H1 (cell line): ENCODE measurements at regions not wholly inside any gene's neighbourhood (a gene's known extent, or its start where the extent isn't known, plus 50 kb on each side); places are given as distances from the start of the nearest gene placed in this dataset.

ENCODE experiments used
- CTCF ChIA-PET: fragments of 300-600 bp; sonication (Branson Sonifier 250); formaldehyde crosslinking; loops from one replicate; lab custom pipeline; 2021; ENCODE audit not compliant: partially characterized antibody; lab: Charles Lee
- POLR2A ChIA-PET: fragments of 300-600 bp; sonication (Branson Sonifier 250); formaldehyde crosslinking; loops from one replicate; lab custom pipeline; 2021; ENCODE audit warnings: inconsistent platforms; ENCODE audit not compliant: partially characterized antibody; lab: Charles Lee
- DNase-seq, 2 experiments: peaks; one replicate each; pipeline versions ENCODE4 v3.0.0 to v3.0.0-alpha.2; 2010 to 2022; ENCODE audit warnings: low spot score in 2 of 2, low read depth in 1 of 2, mixed read lengths in 1 of 2
- FAIRE-seq: peaks from 2 replicates; lab custom pipeline; 2011; peaks lifted over from hg19 to GRCh38; lab: Jason Lieb, UNC
- H2AFZ ChIP-seq: 2 replicates; pipeline ENCODE4 v1.8.1; 2012; ENCODE audit warnings: low read length, inconsistent platforms
- H2AK5ac ChIP-seq: 2 replicates; pipeline ENCODE4 v1.6.1; 2013; ENCODE audit warnings: low read depth, low read length
- H2BK120ac ChIP-seq: replicated peaks from 2 replicates; pipeline ENCODE3; 2013; ENCODE audit warnings: low read depth, low read length, inconsistent platforms
- H2BK12ac ChIP-seq: 2 replicates; pipeline ENCODE4 v1.6.1; 2013; ENCODE audit warnings: low read depth, low read length
- H2BK15ac ChIP-seq: 2 replicates; pipeline ENCODE4 v1.6.1; 2013; ENCODE audit warnings: low read length
- H2BK20ac ChIP-seq: 2 replicates; pipeline ENCODE4 v1.6.1; 2013; ENCODE audit warnings: low read length
- H2BK5ac ChIP-seq: 2 replicates; pipeline ENCODE4 v1.6.1; 2013; ENCODE audit warnings: low read depth, low read length
- H3K14ac ChIP-seq: 2 replicates; pipeline ENCODE4 v1.6.1; 2013; ENCODE audit warnings: inconsistent platforms; ENCODE audit not compliant: insufficient read length
- H3K18ac ChIP-seq: 2 replicates; pipeline ENCODE4 v1.6.1; 2013; ENCODE audit warnings: low read length; ENCODE audit errors: extremely low read depth
- H3K23ac ChIP-seq: 2 replicates; pipeline ENCODE4 v1.6.1; 2013; ENCODE audit warnings: inconsistent platforms; ENCODE audit not compliant: insufficient read length
- H3K23me2 ChIP-seq: 2 replicates; pipeline ENCODE4 v1.6.1; 2013; ENCODE audit warnings: low read depth, low read length
- H3K27ac ChIP-seq: 2 replicates; pipeline ENCODE4 v1.6.1; 2011; ENCODE audit warnings: low read depth, low read length, inconsistent platforms
- H3K27me3 ChIP-seq, 4 experiments: replicated peaks in 1 of 4; 1 replicate in 1 of 4; 2 replicates in 3 of 4; pipeline versions ENCODE4 v1.6.1 to v1.8.1; 2011 to 2013; ENCODE audit warnings: low read length in 3 of 4, mild to moderate bottlenecking in 3 of 4, inconsistent platforms in 2 of 4, mixed read lengths in 2 of 4, moderate library complexity in 1 of 4; ENCODE audit not compliant: control insufficient read depth in 3 of 4, insufficient read depth in 3 of 4; ENCODE audit errors: extremely low read depth in 1 of 4
- H3K36me3 ChIP-seq, 4 experiments: 2 replicates each; pipeline versions ENCODE4 v1.6.1 to v1.8.1; 2011 to 2013; ENCODE audit warnings: mild to moderate bottlenecking in 4 of 4, low read length in 3 of 4, moderate library complexity in 2 of 4, control low read depth in 1 of 4, inconsistent platforms in 1 of 4; ENCODE audit not compliant: insufficient read depth in 4 of 4, control insufficient read depth in 2 of 4
- H3K4ac ChIP-seq: replicated peaks from 2 replicates; pipeline ENCODE3; 2013; ENCODE audit warnings: low read length, low read depth, mixed read lengths, inconsistent platforms; ENCODE audit not compliant: insufficient read length
- H3K4me1 ChIP-seq, 4 experiments: replicated peaks in 1 of 4; 1 replicate in 1 of 4; 2 replicates in 3 of 4; pipeline versions ENCODE4 v1.6.1 to v1.8.1; 2011 to 2013; ENCODE audit warnings: low read length in 3 of 4, inconsistent platforms in 2 of 4, mixed read lengths in 1 of 4; ENCODE audit not compliant: insufficient read depth in 4 of 4, control insufficient read depth in 3 of 4
- H3K4me2 ChIP-seq, 2 experiments: 2 replicates each; pipeline versions ENCODE4 v1.6.1 to v1.8.1; 2011 to 2013; ENCODE audit warnings: low read depth in 2 of 2, low read length in 2 of 2, control low read depth in 1 of 2, inconsistent platforms in 1 of 2, mild to moderate bottlenecking in 1 of 2; ENCODE audit not compliant: insufficient read depth in 1 of 2
- H3K4me3 ChIP-seq, 4 experiments: fragments of 200-600, 300-600 bp in 1 of 4; sonication (generic), shearing (Covaris generic), sonication (Bioruptor Twin) in 1 of 4; 2 replicates each; pipeline versions ENCODE4 v1.5.1 to v1.8.1; 2011 to 2016; ENCODE audit warnings: low read length in 4 of 4, low read depth in 3 of 4, control low read depth in 2 of 4, inconsistent platforms in 2 of 4, mild to moderate bottlenecking in 2 of 4, mixed read lengths in 1 of 4, moderate library complexity in 1 of 4; ENCODE audit not compliant: insufficient read depth in 2 of 4; ENCODE audit errors: extremely low read depth in 1 of 4
- H3K56ac ChIP-seq: replicated peaks from 2 replicates; pipeline ENCODE3; 2013; ENCODE audit warnings: low read depth, mild to moderate bottlenecking, mixed read lengths, low read length, inconsistent platforms; ENCODE audit not compliant: insufficient read length
- H3K79me1 ChIP-seq: 2 replicates; pipeline ENCODE4 v1.6.1; 2013; ENCODE audit warnings: low read depth, low read length, control low read depth
- H3K79me2 ChIP-seq, 2 experiments: 2 replicates each; pipeline versions ENCODE4 v1.6.1 to v1.8.1; 2012 to 2013; ENCODE audit warnings: low read length in 2 of 2, mild to moderate bottlenecking in 2 of 2, inconsistent platforms in 1 of 2; ENCODE audit not compliant: insufficient read depth in 2 of 2, control insufficient read depth in 1 of 2
- H3K9ac ChIP-seq, 4 experiments: replicated peaks in 1 of 4; 1 replicate in 1 of 4; 2 replicates in 3 of 4; pipeline versions ENCODE4 v1.6.1 to v1.8.1; 2011 to 2013; ENCODE audit warnings: low read depth in 3 of 4, low read length in 3 of 4, control low read depth in 2 of 4, mild to moderate bottlenecking in 2 of 4, moderate library complexity in 2 of 4, inconsistent platforms in 1 of 4; ENCODE audit errors: extremely low read depth in 1 of 4
- H3K9me3 ChIP-seq, 2 experiments: 2 replicates each; pipeline versions ENCODE4 v1.6.1 to v1.8.1; 2012 to 2013; ENCODE audit warnings: mild to moderate bottlenecking in 2 of 2, moderate library complexity in 2 of 2, control low read depth in 1 of 2, inconsistent platforms in 1 of 2, low read depth in 1 of 2, low read length in 1 of 2, mixed read lengths in 1 of 2; ENCODE audit not compliant: insufficient read depth in 2 of 2
- H4K20me1 ChIP-seq, 2 experiments: replicated peaks in 1 of 2; 2 replicates each; pipeline versions ENCODE3 to v1.8.1; 2011 to 2013; ENCODE audit warnings: inconsistent platforms in 2 of 2, low read length in 2 of 2, mild to moderate bottlenecking in 1 of 2; ENCODE audit not compliant: insufficient read depth in 2 of 2, control insufficient read depth in 1 of 2
- H4K5ac ChIP-seq: 2 replicates; pipeline ENCODE4 v1.6.1; 2013; ENCODE audit warnings: low read length, low read depth, mixed read lengths, inconsistent platforms; ENCODE audit not compliant: insufficient read length
- H4K8ac ChIP-seq: 2 replicates; pipeline ENCODE4 v1.8.0; 2013; ENCODE audit warnings: mild to moderate bottlenecking, moderate library complexity, low read length, inconsistent platforms; ENCODE audit not compliant: insufficient read depth; ENCODE audit errors: extremely low read depth
- H4K91ac ChIP-seq: replicated peaks from 2 replicates; pipeline ENCODE3; 2013; ENCODE audit warnings: low read length, mixed read lengths, inconsistent platforms; ENCODE audit not compliant: insufficient read length
- BACH1 ChIP-seq: IDR thresholded peaks from 2 replicates; pipeline ENCODE4 v1.6.1; 2012; ENCODE audit warnings: low read length, improper control_type of control experiment
- EP300 ChIP-seq, 2 experiments: IDR thresholded peaks; 1 replicate in 1 of 2; 2 replicates in 1 of 2; pipeline ENCODE4 v1.6.1; 2011 to 2012; ENCODE audit warnings: low read depth in 2 of 2, low read length in 2 of 2, mild to moderate bottlenecking in 2 of 2, borderline replicate concordance in 1 of 2, inconsistent platforms in 1 of 2, moderate library complexity in 1 of 2
- WGBS, 2 experiments: shearing (Covaris generic) in 1 of 2; methylation state at CpG; one replicate each; pipeline versions ENCODE4 v1.1.6 to v1.1.7; 2013 to 2015; ENCODE audit warnings: low lambda C conversion rate in 2 of 2, mixed read lengths in 2 of 2, inconsistent platforms in 1 of 2, low coverage in 1 of 2, missing lambda C conversion rate in 1 of 2; ENCODE audit not compliant: insufficient replicate concordance in 2 of 2, insufficient coverage in 1 of 2, insufficient read length in 1 of 2; ENCODE audit errors: extremely low coverage in 1 of 2, missing lambda C conversion rate in 1 of 2; 5-methylcytosine and 5-hydroxymethylcytosine counted together

- Histone ChIP-seq H4K91ac (no peak overlapping the region), H3K36me3 (no peaks in the 10 kb centered on the region), H3K18ac (no peak overlapping the region), H4K8ac (no peak overlapping the region), H2BK120ac (no peak overlapping the region), H4K5ac (no peak overlapping the region), H2AK5ac (no peak overlapping the region), H3K4me1 (peaks cover 0 to 2% (median 0%) of the 10 kb centered on the region in 4 experiments; a peak in 3 of 7 replicates), H3K4ac (no peak overlapping the region), H3K79me1 (no peaks in the 10 kb centered on the region), H3K56ac (no peak overlapping the region), H3K27ac (no peak overlapping the region), H3K23me2 (no peaks in the 10 kb centered on the region), H3K4me3 (no peak overlapping the region), H3K4me2 (no peak overlapping the region), H2BK20ac (no peak overlapping the region), H4K20me1 (no peaks in the 10 kb centered on the region), H2AFZ (no peak overlapping the region), H2BK12ac (no peak overlapping the region), H2BK5ac (no peak overlapping the region), H2BK15ac (no peak overlapping the region), H3K23ac (no peak overlapping the region)
- DNase-seq (no peak), FAIRE-seq (no peak)
- WGBS, 2 experiments = 75% methylated on average over 9 of the region's 9 CpGs; no CpG with 5 or more reads in 1 of the 2 experiments
- ChIA-PET CTCF (interaction anchor here (1.0 to 16.2 kb wide), 5 partner anchors 9 to 310 kb away, joined by 3 to 164 read pairs (median 5); no protein-coding TSS in a partner anchor), POLR2A (interaction anchor here (1.5 kb wide), 1 partner anchor 28 kb away, joined by 4 read pairs; no protein-coding TSS in a partner anchor)
- TF ChIP-seq BACH1 (peak; percentile 50; the same call in 1 of the 2 replicates), EP300 (IDR thresholded peaks at IDR 0.05; ENCODE audit: borderline replicate concordance in 1 of 2, low read depth in 2 of 2, low read length in 2 of 2) (no peak)
- TF ChIP-seq, all 59 proteins: peak for 1
- H3K9ac ChIP-seq = no peak overlapping the region
- H3K9me3 ChIP-seq = no peaks in the 10 kb centered on the region
- H3K79me2 ChIP-seq = no peaks in the 10 kb centered on the region
- H3K27me3 ChIP-seq = no peaks in the 10 kb centered on the region
- no peak overlapping the region for H3K14ac ChIP-seq
Observed at GRCh38 chr2:47299555-47299954, 69.6 kb upstream of the EPCAM start.
